A673 (cell line): ENCODE measurements at regions not wholly inside any gene's neighbourhood (a gene's known extent, or its start where the extent isn't known, plus 50 kb on each side); places are given as distances from the start of the nearest gene placed in this dataset.

Experiments
- CTCF ChIP-seq: fragments of 300-800, 200-600 bp; sonication (generic); conservative IDR thresholded peaks from 2 replicates; pipeline ENCODE4 v1.5.1; 2017; ENCODE audit warnings: low read depth, mild to moderate bottlenecking, antibody characterized with exemption, low read length, moderate library complexity, mixed read lengths
- EZH2 ChIP-seq: fragments of 200-600 bp; sonication (generic); IDR thresholded peaks from 2 replicates; pipeline ENCODE4 v1.6.1; 2017; ENCODE audit warnings: borderline replicate concordance, low read depth, mild to moderate bottlenecking, mixed read lengths, antibody characterized with exemption, low read length; ENCODE audit not compliant: poor library complexity, severe bottlenecking

DNA sequence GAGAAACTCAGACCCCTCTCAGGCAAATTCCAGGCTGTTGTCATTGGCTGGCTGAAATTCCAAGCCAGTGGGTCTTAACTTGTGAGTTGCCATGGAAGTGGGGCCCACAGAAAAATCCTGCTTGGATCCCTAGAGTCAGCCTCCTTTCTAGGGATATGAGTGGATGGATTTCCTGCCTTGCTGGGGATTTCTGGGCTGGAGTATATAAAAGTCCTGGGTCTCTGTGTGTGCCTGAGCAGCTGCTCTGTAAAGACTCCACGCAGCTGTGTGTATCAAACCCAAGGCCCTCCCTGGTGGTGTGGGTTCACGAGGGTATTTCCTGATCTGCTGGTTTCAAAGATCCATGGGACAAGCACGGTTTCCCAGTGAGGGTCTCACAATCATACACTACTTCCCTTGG, 1077.1 kb downstream of the SLC16A7 start:
- no peak for TF ChIP-seq EZH2
- no peak for TF ChIP-seq CTCF
